ENCODE measurements at regions not wholly inside any gene's neighbourhood (a gene's known extent, or its start where the extent isn't known, plus 50 kb on each side); places are given as distances from the start of the nearest gene placed in this dataset.

DNA sequence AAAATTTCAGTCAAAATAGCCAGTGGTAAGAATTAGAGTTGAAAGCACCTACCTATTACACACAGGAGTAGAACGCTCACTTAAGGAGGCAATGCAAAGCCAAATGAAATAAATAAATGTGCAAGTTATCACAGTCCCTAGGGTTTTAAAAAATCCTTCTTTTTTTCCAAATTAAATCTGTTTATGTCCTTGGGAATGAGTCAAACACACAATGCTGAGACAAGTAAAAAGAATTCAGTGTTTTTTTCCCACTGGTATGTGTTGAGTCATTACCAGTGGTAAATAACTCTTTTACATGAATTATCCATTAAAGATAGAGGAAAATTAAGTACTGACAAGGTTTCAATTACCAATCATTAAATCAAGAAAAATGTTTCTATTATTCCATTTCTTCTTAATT lies 438.6 kb downstream of the TNS3 start:
- TF ChIP-seq RFX5 (IDR thresholded peaks at IDR 0.05; ENCODE audit: borderline replicate concordance, low read depth, low read length) (no peak), MAFK (IDR thresholded peaks at IDR 0.05; ENCODE audit: low read depth, low read length) (no peak), SIX5 (IDR thresholded peaks at IDR 0.05; ENCODE audit: low read depth, low read length) (no peak), GABPA (IDR thresholded peaks at IDR 0.05; ENCODE audit: borderline replicate concordance, insufficient read depth, low read length) (no peak)

More for the DNA sequence above, 438.6 kb downstream of the TNS3 start:
- DNase-seq (ENCODE audit: low read depth in 1 of 2, low spot score in 2 of 2) = no peak
- no peak overlapping the region for H3K27ac ChIP-seq (ENCODE audit: low read depth, low read length)
- no peak for FAIRE-seq
- no peak overlapping the region for H3K4me3 ChIP-seq (ENCODE audit: extremely low read depth in 1 of 4, insufficient read depth in 2 of 4, low read depth in 3 of 4, low read length in 4 of 4)
- no peak overlapping the region for H2BK20ac ChIP-seq (ENCODE audit: low read length)
- H3K4me1 ChIP-seq (replicated peaks in 1 of 4; ENCODE audit: control insufficient read depth in 3 of 4, insufficient read depth in 4 of 4, low read length in 3 of 4) = no peaks in the 10 kb centered on the region
- H3K79me2 ChIP-seq (ENCODE audit: control insufficient read depth in 1 of 2, insufficient read depth in 2 of 2, low read length in 2 of 2) = no peaks in the 10 kb centered on the region
- H3K18ac ChIP-seq (ENCODE audit: extremely low read depth, low read length) = no peak overlapping the region
- no peak overlapping the region for H3K56ac ChIP-seq (replicated peaks; ENCODE audit: insufficient read length, low read depth, low read length)
- H2BK12ac ChIP-seq (ENCODE audit: low read depth, low read length) = no peak overlapping the region
- WGBS, 2 experiments (ENCODE audit: extremely low coverage in 1 of 2, insufficient coverage in 1 of 2, insufficient read length in 1 of 2, insufficient replicate concordance in 2 of 2, low coverage in 1 of 2, low lambda C conversion rate in 2 of 2, missing lambda C conversion rate in 1 of 2) = 86% methylated on average over 1 of the region's 1 CpG; no CpG with 5 or more reads in 1 of the 2 experiments
- no peaks in the 10 kb centered on the region for H4K20me1 ChIP-seq (replicated peaks in 1 of 2; ENCODE audit: control insufficient read depth in 1 of 2, insufficient read depth in 2 of 2, low read length in 2 of 2)
- no peaks in the 10 kb centered on the region for H3K36me3 ChIP-seq (ENCODE audit: control insufficient read depth in 2 of 4, insufficient read depth in 4 of 4, low read length in 3 of 4)
- H4K8ac ChIP-seq (ENCODE audit: extremely low read depth, insufficient read depth, low read length) = no peak overlapping the region
- H3K9me3 ChIP-seq (ENCODE audit: insufficient read depth in 2 of 2, low read depth in 1 of 2, low read length in 1 of 2) = no peaks in the 10 kb centered on the region
- H2AFZ ChIP-seq (ENCODE audit: low read length) = no peak overlapping the region
- no peak overlapping the region for H4K91ac ChIP-seq (replicated peaks; ENCODE audit: insufficient read length, low read length)
- H3K27me3 ChIP-seq (replicated peaks in 1 of 4; ENCODE audit: control insufficient read depth in 3 of 4, extremely low read depth in 1 of 4, insufficient read depth in 3 of 4, low read length in 3 of 4) = no peaks in the 10 kb centered on the region
- H3K9ac ChIP-seq (replicated peaks in 1 of 4; ENCODE audit: extremely low read depth in 1 of 4, low read depth in 3 of 4, low read length in 3 of 4) = no peak overlapping the region
- ChIA-PET CTCF (ENCODE audit: partially characterized antibody) (interaction anchor here (1.1 kb wide), 1 partner anchor 37 kb away, joined by 4 read pairs; no protein-coding TSS in a partner anchor), POLR2A (ENCODE audit: partially characterized antibody) (no interaction called here)
- no peaks in the 10 kb centered on the region for H3K79me1 ChIP-seq (ENCODE audit: low read depth, low read length)
- no peak overlapping the region for H3K14ac ChIP-seq (ENCODE audit: insufficient read length)
- no peak overlapping the region for H2AK5ac ChIP-seq (ENCODE audit: low read depth, low read length)
- no peak overlapping the region for H3K23ac ChIP-seq (ENCODE audit: insufficient read length)
- no peak overlapping the region for H2BK5ac ChIP-seq (ENCODE audit: low read depth, low read length)
- no peak overlapping the region for H2BK120ac ChIP-seq (replicated peaks; ENCODE audit: low read depth, low read length)
- H2BK15ac ChIP-seq (ENCODE audit: low read length) = no peak overlapping the region
- no peak overlapping the region for H3K4ac ChIP-seq (replicated peaks; ENCODE audit: insufficient read length, low read depth, low read length)
- H4K5ac ChIP-seq (ENCODE audit: insufficient read length, low read depth, low read length) = no peak overlapping the region
- H3K4me2 ChIP-seq (ENCODE audit: insufficient read depth in 1 of 2, low read depth in 2 of 2, low read length in 2 of 2) = no peak overlapping the region
- H3K23me2 ChIP-seq (ENCODE audit: low read depth, low read length) = no peaks in the 10 kb centered on the region

Measured in H1 (cell line).